ENCODE measurements at regions not wholly inside any gene's neighbourhood (a gene's known extent, or its start where the extent isn't known, plus 50 kb on each side); places are given as distances from the start of the nearest gene placed in this dataset.

- no peak overlapping the region for H3K4me3 ChIP-seq (ENCODE audit: low read depth, low read length)
- peak; percentile 3 for DNase-seq (ENCODE audit: low read depth, low spot score)
- TF ChIP-seq CTCF (IDR thresholded peaks at IDR 0.05; ENCODE audit: low read depth, low read length): no peak
- in situ Hi-C loops (cut with HindIII; ENCODE audit: low sequenced_read_pairs): no loop called here
Observed at GRCh38 chr9:13786711-13787110, 507.2 kb upstream of the MPDZ start.

- DNase-seq (ENCODE audit: low read depth, low spot score): peak; percentile 74
- in situ Hi-C loops (cut with HindIII; ENCODE audit: low sequenced_read_pairs): no loop called here
- TF ChIP-seq CTCF (IDR thresholded peaks at IDR 0.05; ENCODE audit: low read depth, low read length): no peak
- no peak overlapping the region for H3K4me3 ChIP-seq (ENCODE audit: low read depth, low read length)
Observed at GRCh38 chr9:13786131-13786530, 506.6 kb upstream of the MPDZ start.

- no peak for DNase-seq (ENCODE audit: low read depth, low spot score)
- no peak overlapping the region for H3K4me3 ChIP-seq (ENCODE audit: low read depth, low read length)
- in situ Hi-C loops (cut with HindIII; ENCODE audit: low sequenced_read_pairs): no loop called here
- no peak for TF ChIP-seq CTCF (IDR thresholded peaks at IDR 0.05; ENCODE audit: low read depth, low read length)
Observed at GRCh38 chr9:13779106-13779505, 499.6 kb upstream of the MPDZ start.

- in situ Hi-C loops (cut with HindIII; ENCODE audit: low sequenced_read_pairs): no loop called here
- no peak for TF ChIP-seq CTCF (IDR thresholded peaks at IDR 0.05; ENCODE audit: low read depth, low read length)
- peak; percentile 52 for DNase-seq (ENCODE audit: low read depth, low spot score)
- H3K4me3 ChIP-seq (ENCODE audit: low read depth, low read length): no peak overlapping the region
Observed at GRCh38 chr9:13778631-13779030, 499.1 kb upstream of the MPDZ start.

- in situ Hi-C loops (cut with HindIII; ENCODE audit: low sequenced_read_pairs): no loop called here
- no peak for DNase-seq (ENCODE audit: low read depth, low spot score)
- H3K4me3 ChIP-seq (ENCODE audit: low read depth, low read length): no peak overlapping the region
- no peak for TF ChIP-seq CTCF (IDR thresholded peaks at IDR 0.05; ENCODE audit: low read depth, low read length)
Observed at GRCh38 chr9:13770956-13771355, 491.5 kb upstream of the MPDZ start.

GRCh38 chr9:13769641-13770040 is 490.1 kb upstream of the MPDZ start:
- no peak overlapping the region for H3K4me3 ChIP-seq (ENCODE audit: low read depth, low read length)
- TF ChIP-seq CTCF (IDR thresholded peaks at IDR 0.05; ENCODE audit: low read depth, low read length): no peak
- no peak for DNase-seq (ENCODE audit: low read depth, low spot score)
- in situ Hi-C loops (cut with HindIII; ENCODE audit: low sequenced_read_pairs): no loop called here

GRCh38 chr9:13769006-13769405 is 489.5 kb upstream of the MPDZ start:
- no peak for TF ChIP-seq CTCF (IDR thresholded peaks at IDR 0.05; ENCODE audit: low read depth, low read length)
- no peak overlapping the region for H3K4me3 ChIP-seq (ENCODE audit: low read depth, low read length)
- DNase-seq (ENCODE audit: low read depth, low spot score): no peak
- in situ Hi-C loops (cut with HindIII; ENCODE audit: low sequenced_read_pairs): no loop called here

All from astrocyte of the spinal cord (primary cell).